GM21528 (cell line): ENCODE measurements at regions not wholly inside any gene's neighbourhood (a gene's known extent, or its start where the extent isn't known, plus 50 kb on each side); places are given as distances from the start of the nearest gene placed in this dataset.

Experiments
- ATAC-seq: cut with Tn5 transposase; IDR thresholded peaks from one replicate; pipeline ENCODE4 v1.9.1; 2021; ENCODE audit warnings: mild to moderate bottlenecking, moderate library complexity; ENCODE audit not compliant: unreplicated experiment, low FRiP score

- ATAC-seq, result no peak
Observed at GRCh38 chr5:174159327-174160114, 114.0 kb downstream of the NSG2 start.

- ATAC-seq, result no peak
Observed at GRCh38 chr5:174165406-174165805, 119.9 kb downstream of the NSG2 start.

GRCh38 chr5:174166231-174167079 lies 120.9 kb downstream of the NSG2 start:
- ATAC-seq, result no peak

- no peak for ATAC-seq
Observed at GRCh38 chr5:174167080-174167910, 121.8 kb downstream of the NSG2 start.

GRCh38 chr5:174172152-174172551 lies 126.6 kb downstream of the NSG2 start:
- no peak for ATAC-seq

- no peak for ATAC-seq
Observed at GRCh38 chr5:174172566-174172965, 127.1 kb downstream of the NSG2 start.

- ATAC-seq, result no peak
Observed at GRCh38 chr5:174173766-174174165, 128.3 kb downstream of the NSG2 start.

- ATAC-seq, result no peak
Observed at GRCh38 chr5:174175716-174176268, 130.3 kb downstream of the NSG2 start.

GRCh38 chr5:174176511-174176910 lies 131.0 kb downstream of the NSG2 start:
- no peak for ATAC-seq

GRCh38 chr5:174177531-174177930 lies 132.0 kb downstream of the NSG2 start:
- ATAC-seq, result no peak

GRCh38 chr5:174177976-174178605 lies 132.6 kb downstream of the NSG2 start:
- no peak for ATAC-seq

GRCh38 chr5:174180639-174181038 lies 135.1 kb downstream of the NSG2 start:
- ATAC-seq, result no peak

GRCh38 chr5:174182111-174182510 lies 136.6 kb downstream of the NSG2 start:
- no peak for ATAC-seq

- ATAC-seq, result no peak
Observed at GRCh38 chr5:174183701-174184100, 138.2 kb downstream of the NSG2 start.

GRCh38 chr5:174185506-174185905 lies 140.0 kb downstream of the NSG2 start:
- ATAC-seq, result no peak

GRCh38 chr5:174186096-174186695 lies 140.7 kb downstream of the NSG2 start:
- ATAC-seq, result no peak

- no peak for ATAC-seq
Observed at GRCh38 chr5:174187001-174187400, 141.5 kb downstream of the NSG2 start.

- no peak for ATAC-seq
Observed at GRCh38 chr5:174187481-174187880, 142.0 kb downstream of the NSG2 start.

GRCh38 chr5:174188295-174188694 lies 142.8 kb downstream of the NSG2 start:
- ATAC-seq, result no peak
